Smooth muscle cell (in vitro differentiated cells): ENCODE measurements at regions not wholly inside any gene's neighbourhood (a gene's known extent, or its start where the extent isn't known, plus 50 kb on each side); places are given as distances from the start of the nearest gene placed in this dataset.
"Not testable (repeated sequence)": the region's sequence is repeated elsewhere in the genome, so short reads cannot be mapped to it uniquely, and the experiment has no call there.

Experiments used
- DNase-seq: peaks from one replicate; lab custom pipeline; 2025; ENCODE audit not compliant: unreplicated experiment; lab: John Stamatoyannopoulos, UW
- H2AFZ ChIP-seq: fragments of 200-600 bp; sonication (generic); 2 replicates; pipeline ENCODE4 v1.6.0; 2016; ENCODE audit warnings: antibody characterized with exemption, low read depth, mild to moderate bottlenecking
- H3F3A ChIP-seq: fragments of 200-600 bp; sonication (generic); 2 replicates; pipeline ENCODE4 v1.6.0; 2017; ENCODE audit warnings: antibody characterized with exemption, low read depth
- H3K27ac ChIP-seq: fragments of 200-600 bp; sonication (generic); 2 replicates; pipeline ENCODE4 v1.5.1; 2016; ENCODE audit warnings: low read depth, mild to moderate bottlenecking
- H3K27me3 ChIP-seq: fragments of 200-600 bp; sonication (generic); 2 replicates; pipeline ENCODE4 v1.6.1; 2016; ENCODE audit warnings: low read depth, mild to moderate bottlenecking
- H3K36me3 ChIP-seq: fragments of 200-600 bp; sonication (generic); 2 replicates; pipeline ENCODE4 v1.5.1; 2016; ENCODE audit warnings: low read depth
- H3K4me1 ChIP-seq: fragments of 200-600 bp; sonication (generic); 2 replicates; pipeline ENCODE4 v1.5.1; 2016; ENCODE audit warnings: low read depth
- H3K4me2 ChIP-seq: fragments of 200-600 bp; sonication (generic); 2 replicates; pipeline ENCODE4 v1.6.0; 2016; ENCODE audit warnings: mild to moderate bottlenecking
- H3K4me3 ChIP-seq: fragments of 200-600 bp; sonication (generic); 2 replicates; pipeline ENCODE4 v1.5.1; 2016; ENCODE audit warnings: mild to moderate bottlenecking
- H3K79me2 ChIP-seq: fragments of 200-600 bp; sonication (generic); 2 replicates; pipeline ENCODE4 v1.6.0; 2016; ENCODE audit warnings: low read depth, mild to moderate bottlenecking
- H3K9ac ChIP-seq: fragments of 200-600 bp; sonication (generic); 2 replicates; pipeline ENCODE4 v1.6.0; 2016; ENCODE audit warnings: low read depth
- H3K9me3 ChIP-seq: fragments of 200-600 bp; sonication (generic); replicated peaks from 2 replicates; pipeline ENCODE4 v1.5.1; 2016; ENCODE audit warnings: low read depth
- H4K20me1 ChIP-seq: fragments of 200-600 bp; sonication (generic); 2 replicates; pipeline ENCODE4 v1.6.0; 2016; ENCODE audit warnings: low read depth
- CTCF ChIP-seq: fragments of 200-600 bp; sonication (generic); IDR thresholded peaks from 2 replicates; pipeline ENCODE4 v1.5.1; 2017; ENCODE audit warnings: borderline replicate concordance, mild to moderate bottlenecking, antibody characterized with exemption; ENCODE audit not compliant: insufficient read depth, poor library complexity, severe bottlenecking
- WGBS: methylation state at CpG from one replicate; pipeline ENCODE4 v1.1.7; 2016; ENCODE audit warnings: low lambda C conversion rate; 5-methylcytosine and 5-hydroxymethylcytosine counted together

DNA sequence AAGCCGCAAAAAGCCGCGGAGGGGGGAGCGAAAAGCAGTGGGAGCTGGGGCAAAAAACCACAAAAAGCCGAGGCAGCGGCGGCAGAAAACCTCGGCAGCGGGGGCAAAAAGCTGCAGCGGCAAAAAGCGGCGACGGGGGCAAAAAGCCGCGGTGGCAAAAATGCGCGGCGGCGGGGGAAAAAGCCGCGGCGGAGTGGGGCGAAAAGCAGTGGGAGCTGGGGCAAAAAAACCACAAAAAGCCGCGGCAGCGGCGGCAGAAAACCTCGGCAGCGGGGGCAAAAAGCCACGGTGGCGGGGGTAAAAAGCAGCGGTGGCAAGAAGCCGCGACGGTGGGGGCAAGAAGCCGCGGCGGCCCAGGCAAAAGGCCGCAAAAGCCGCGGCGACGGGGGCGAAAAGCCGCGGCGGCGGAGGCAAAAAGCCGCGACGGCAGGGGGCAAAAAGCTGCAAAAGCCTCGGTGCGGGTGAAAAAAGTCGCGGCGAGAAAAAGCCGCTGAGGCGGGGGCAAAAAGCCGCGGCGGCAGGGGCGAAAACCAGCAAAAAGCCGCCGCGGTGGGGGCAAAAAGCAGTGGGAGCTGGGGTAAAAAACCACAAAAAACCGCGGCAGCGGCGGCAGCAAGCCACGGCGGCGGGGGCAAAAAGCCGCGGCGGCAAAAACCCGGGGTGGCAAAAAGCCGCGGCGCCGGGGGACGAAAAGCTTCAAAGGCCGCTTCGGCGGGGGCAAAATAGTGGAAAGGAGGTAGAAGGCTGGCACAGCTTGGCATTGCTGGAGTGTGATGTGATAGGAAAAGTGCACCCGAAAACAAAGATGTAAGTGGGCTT is 135.9 kb downstream of the ZNF92 start:
- Histone ChIP-seq H3K79me2 (no peaks in the 10 kb centered on the region), H3K4me3 (peak overlapping the region; percentile 45), H4K20me1 (no peaks in the 10 kb centered on the region), H3K9me3 (no peaks in the 10 kb centered on the region), H3K9ac (no peak overlapping the region), H3K4me2 (peak overlapping the region; percentile 88), H3K27me3 (peaks cover 44% of the 10 kb centered on the region), H3K36me3 (no peaks in the 10 kb centered on the region), H3F3A (no peaks in the 10 kb centered on the region), H3K4me1 (peaks cover 6% of the 10 kb centered on the region), H2AFZ (peak overlapping the region; percentile 49), H3K27ac (no peak overlapping the region)
- TF ChIP-seq CTCF: no peak
- 4% methylated on average over 84 of the region's 85 CpGs for WGBS
- DNase-seq: no peak

DNA sequence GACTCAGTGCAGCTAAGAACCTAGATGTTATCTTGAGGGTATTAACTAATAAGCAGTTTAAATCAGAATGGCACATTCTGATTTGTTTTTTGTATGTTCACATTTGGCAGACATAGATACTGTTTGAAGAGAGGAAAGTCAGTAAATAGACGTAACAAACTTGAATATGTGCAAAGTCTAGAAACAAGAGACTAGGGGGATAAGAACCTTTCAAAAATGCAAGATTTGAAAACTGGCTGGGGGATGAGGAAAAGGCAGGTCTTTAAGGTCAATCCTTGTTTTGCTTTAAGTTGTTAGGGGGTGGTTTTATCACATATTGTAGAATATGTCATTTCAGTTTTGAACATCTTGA is 136.5 kb downstream of the ZNF92 start:
- WGBS: 44% methylated on average over 1 of the region's 1 CpG
- H3K36me3 ChIP-seq, H2AFZ ChIP-seq, H3F3A ChIP-seq, H3K4me1 ChIP-seq, H3K79me2 ChIP-seq, H4K20me1 ChIP-seq, H3K27ac ChIP-seq, H3K9ac ChIP-seq, H3K9me3 ChIP-seq, DNase-seq: not testable (repeated sequence)
- Histone ChIP-seq H3K4me2 (peak overlapping the region; percentile 88), H3K4me3 (peak overlapping the region; percentile 45), H3K27me3 (peaks cover 46% of the 10 kb centered on the region)

DNA sequence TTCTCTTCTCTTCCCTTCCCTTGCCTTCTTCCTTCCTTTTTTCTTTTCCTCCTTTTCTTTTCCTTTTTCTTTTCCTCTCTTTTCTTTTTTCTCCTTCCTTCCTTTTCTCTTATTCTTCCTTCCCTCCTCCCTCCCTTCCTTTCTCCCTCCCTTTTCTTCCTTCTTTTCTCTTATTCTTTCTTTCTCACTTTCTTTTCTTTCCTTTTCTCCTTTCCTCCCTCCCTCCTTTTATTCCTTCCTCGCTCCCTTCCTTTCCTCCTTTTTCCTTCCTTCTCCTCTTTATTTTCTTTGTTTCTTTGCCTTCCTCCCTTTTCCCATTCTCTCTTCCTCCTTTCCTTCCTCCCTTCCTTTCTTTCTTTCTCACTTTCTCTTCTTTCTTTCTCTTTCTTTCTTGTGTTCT is 146.1 kb downstream of the ZNF92 start:
- not testable (repeated sequence) for H3K79me2 ChIP-seq, H3K36me3 ChIP-seq, H3K4me1 ChIP-seq, H2AFZ ChIP-seq, H3F3A ChIP-seq, H4K20me1 ChIP-seq, H3K9me3 ChIP-seq, DNase-seq, H3K27ac ChIP-seq, H3K4me3 ChIP-seq, H3K4me2 ChIP-seq, H3K9ac ChIP-seq
- H3K27me3 ChIP-seq: peaks cover 11% of the 10 kb centered on the region
- 100% methylated on average over 1 of the region's 1 CpG for WGBS

DNA sequence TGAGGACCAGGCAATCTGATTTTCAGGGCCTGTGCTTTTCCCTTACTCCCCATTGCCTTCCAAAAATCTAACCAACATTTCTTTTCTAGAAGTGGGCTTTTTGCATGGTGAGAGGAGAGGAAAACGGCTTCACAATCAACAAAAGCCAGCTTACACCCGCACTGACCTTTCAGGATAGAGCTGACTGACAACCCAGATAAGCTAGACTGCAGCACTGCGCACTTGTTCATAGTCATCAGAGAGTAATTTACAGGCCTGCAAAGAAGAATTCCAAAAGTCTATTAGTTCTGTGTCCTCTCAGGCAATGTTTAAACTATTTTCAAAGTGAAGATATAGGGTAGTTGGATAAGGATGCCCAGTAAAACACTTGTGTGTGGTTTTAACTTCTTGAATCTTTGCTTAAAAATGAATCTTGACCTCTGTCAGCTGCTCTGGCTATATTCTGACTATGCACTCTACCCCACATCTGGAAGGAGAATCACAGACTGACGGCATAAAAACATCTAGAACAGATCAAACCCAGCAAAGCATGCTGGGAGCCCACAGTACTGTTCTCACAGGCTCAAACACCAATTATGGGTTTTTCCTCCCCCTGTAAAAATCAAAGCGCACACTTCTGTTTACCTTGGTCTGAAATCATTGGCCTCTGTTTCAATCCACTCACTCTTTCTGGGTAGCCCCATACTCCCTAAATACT is 172.0 kb downstream of the ZNF92 start:
- not testable (repeated sequence) for H3K4me3 ChIP-seq

DNA sequence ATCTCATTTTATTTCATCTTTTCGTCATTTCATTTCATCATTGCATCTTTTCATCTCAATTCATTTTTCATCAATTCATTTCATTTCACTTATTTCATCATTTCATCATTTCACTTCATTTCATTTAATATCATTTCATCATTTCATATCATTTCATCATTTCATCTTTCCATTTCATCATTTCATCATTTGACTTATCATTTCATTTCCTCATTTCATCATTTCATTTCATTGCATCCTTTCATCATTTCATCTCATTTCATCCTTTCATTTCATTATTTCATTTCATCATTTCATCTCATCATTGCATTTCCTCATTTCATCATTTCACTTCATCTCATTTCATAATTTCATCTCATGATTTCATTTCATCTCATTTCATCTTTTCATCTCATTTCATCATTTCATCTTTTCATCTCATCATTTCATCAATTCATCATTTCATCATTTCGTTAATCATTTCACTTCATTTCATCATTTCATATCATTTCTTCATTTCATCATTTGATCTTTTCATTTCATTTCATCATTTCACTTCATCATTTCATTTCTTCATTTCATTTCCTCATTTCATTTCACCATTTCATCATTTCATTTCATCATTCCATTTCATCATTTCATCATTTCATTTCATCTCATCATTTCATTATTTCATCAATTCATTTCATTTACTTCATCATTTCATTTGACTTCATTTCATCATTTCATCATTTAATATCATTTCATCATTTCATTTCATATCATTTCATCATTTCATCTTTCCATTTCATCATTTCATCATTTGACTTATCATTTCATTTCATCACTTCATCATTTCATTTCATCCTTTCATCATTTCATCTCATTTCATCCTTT is 176.2 kb downstream of the ZNF92 start:
- H2AFZ ChIP-seq, H3K27ac ChIP-seq, H3F3A ChIP-seq, DNase-seq, H3K36me3 ChIP-seq, H3K9ac ChIP-seq, H3K4me2 ChIP-seq, H4K20me1 ChIP-seq, H3K27me3 ChIP-seq, H3K9me3 ChIP-seq, H3K4me3 ChIP-seq, H3K4me1 ChIP-seq, H3K79me2 ChIP-seq: not testable (repeated sequence)
- no CpG with 5 or more reads among the region's 2 CpGs for WGBS

More for the DNA sequence above, 172.0 kb downstream of the ZNF92 start:
- DNase-seq, H3K27me3 ChIP-seq, H3K9me3 ChIP-seq, H2AFZ ChIP-seq, H3K9ac ChIP-seq, H3K27ac ChIP-seq, H4K20me1 ChIP-seq, H3K4me1 ChIP-seq, H3K79me2 ChIP-seq, H3K36me3 ChIP-seq, H3K4me2 ChIP-seq, H3F3A ChIP-seq: not testable (repeated sequence)
- no CpG with 5 or more reads among the region's 5 CpGs for WGBS

GRCh38 chr7:65550444-65550809 is 176.8 kb downstream of the ZNF92 start:
- not testable (repeated sequence) for H3K27ac ChIP-seq, H3K4me2 ChIP-seq, H3K79me2 ChIP-seq, H3K27me3 ChIP-seq, H3K9ac ChIP-seq, H3F3A ChIP-seq, DNase-seq, H3K4me3 ChIP-seq, H4K20me1 ChIP-seq, H3K36me3 ChIP-seq, H2AFZ ChIP-seq, H3K4me1 ChIP-seq, H3K9me3 ChIP-seq

DNA sequence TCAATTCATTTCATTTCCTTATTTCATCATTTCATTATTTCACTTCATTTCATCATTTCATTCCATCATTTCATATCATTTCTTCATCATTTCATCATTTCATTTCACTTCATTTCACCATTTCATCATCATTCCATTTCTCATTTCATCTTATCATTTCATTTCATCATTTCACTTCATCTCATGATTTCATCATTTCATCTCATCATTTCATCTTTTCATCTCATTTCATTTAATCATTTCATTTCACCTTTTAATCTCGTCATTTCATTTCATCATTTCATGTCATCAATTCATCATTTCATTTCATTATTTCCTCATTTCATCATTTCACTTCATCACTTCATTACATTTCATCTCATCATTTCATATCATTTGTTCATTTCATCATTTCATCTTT is 177.4 kb downstream of the ZNF92 start:
- 95% methylated on average over 1 of the region's 1 CpG for WGBS
- not testable (repeated sequence) for H3K4me1 ChIP-seq, H3K27me3 ChIP-seq, H4K20me1 ChIP-seq, H3K9me3 ChIP-seq, H2AFZ ChIP-seq, H3K36me3 ChIP-seq, DNase-seq, H3K4me2 ChIP-seq, H3F3A ChIP-seq, H3K79me2 ChIP-seq, H3K9ac ChIP-seq, H3K27ac ChIP-seq, H3K4me3 ChIP-seq
